ENCODE measurements at regions not wholly inside any gene's neighbourhood (a gene's known extent, or its start where the extent isn't known, plus 50 kb on each side); places are given as distances from the start of the nearest gene placed in this dataset.

- no peaks in the 10 kb centered on the region for H3K36me3 ChIP-seq
- no peak overlapping the region for H3K27ac ChIP-seq
- DNase-seq (no peak), ATAC-seq (no peak)
- H3K9me3 ChIP-seq = no peaks in the 10 kb centered on the region
- H3K4me1 ChIP-seq = no peaks in the 10 kb centered on the region
- no peaks in the 10 kb centered on the region for H3K27me3 ChIP-seq
- no peak for TF ChIP-seq CTCF (IDR thresholded peaks at IDR 0.05)
- intact Hi-C loops (cut with DNase I) = no loop called here
- no peak overlapping the region for H3K4me3 ChIP-seq
Observed at GRCh38 chr4:161182913-161183312, 980.9 kb downstream of the FSTL5 start.

DNA sequence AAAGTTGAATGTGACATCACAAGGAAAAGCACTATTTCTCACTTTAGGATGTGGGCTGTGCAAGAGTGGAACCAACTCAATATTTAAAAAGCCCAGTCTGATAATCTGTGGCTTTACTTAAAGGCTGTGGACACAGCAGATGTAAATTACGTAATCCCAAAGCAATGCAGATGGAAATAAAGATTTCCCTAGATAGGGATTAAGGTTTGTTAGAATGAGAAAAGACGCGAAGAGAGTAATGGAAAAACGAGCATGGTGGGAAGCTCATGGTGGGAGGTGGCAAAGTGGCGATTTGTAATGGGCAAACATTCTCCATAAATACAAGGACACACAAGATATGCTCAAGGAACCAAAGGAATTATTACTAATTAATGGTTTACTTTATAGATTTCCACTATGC lies 985.5 kb downstream of the FSTL5 start:
- no peaks in the 10 kb centered on the region for H3K4me1 ChIP-seq
- no peak overlapping the region for H3K4me3 ChIP-seq
- ATAC-seq (no peak), DNase-seq (no peak)
- no peaks in the 10 kb centered on the region for H3K36me3 ChIP-seq
- no peaks in the 10 kb centered on the region for H3K27me3 ChIP-seq
- no peaks in the 10 kb centered on the region for H3K9me3 ChIP-seq
- no peak for TF ChIP-seq CTCF (IDR thresholded peaks at IDR 0.05)
- intact Hi-C loops (cut with DNase I) = no loop called here
- H3K27ac ChIP-seq = no peak overlapping the region

GRCh38 chr4:161172396-161173026 lies 991.3 kb downstream of the FSTL5 start:
- TF ChIP-seq CTCF (IDR thresholded peaks at IDR 0.05) = no peak
- DNase-seq (no peak), ATAC-seq (no peak)
- intact Hi-C loops (cut with DNase I) = no loop called here
- Histone ChIP-seq H3K36me3 (no peaks in the 10 kb centered on the region), H3K9me3 (no peaks in the 10 kb centered on the region), H3K27ac (no peak overlapping the region), H3K4me1 (no peaks in the 10 kb centered on the region), H3K4me3 (no peak overlapping the region), H3K27me3 (no peaks in the 10 kb centered on the region)

- Histone ChIP-seq H3K4me1 (no peaks in the 10 kb centered on the region), H3K9me3 (no peaks in the 10 kb centered on the region), H3K27me3 (no peaks in the 10 kb centered on the region), H3K36me3 (no peaks in the 10 kb centered on the region), H3K4me3 (no peak overlapping the region), H3K27ac (no peak overlapping the region)
- no peak for ATAC-seq
- intact Hi-C loops (cut with DNase I) = no loop called here
- TF ChIP-seq CTCF (IDR thresholded peaks at IDR 0.05) = no peak
- DNase-seq = no peak
Observed at GRCh38 chr4:161167539-161167938, 996.3 kb downstream of the FSTL5 start.

GRCh38 chr4:161160718-161161117 lies 1003.1 kb downstream of the FSTL5 start:
- Histone ChIP-seq H3K4me3 (no peak overlapping the region), H3K36me3 (no peaks in the 10 kb centered on the region), H3K27ac (no peak overlapping the region), H3K9me3 (no peaks in the 10 kb centered on the region), H3K4me1 (no peaks in the 10 kb centered on the region), H3K27me3 (no peaks in the 10 kb centered on the region)
- ATAC-seq (no peak), DNase-seq (no peak)
- TF ChIP-seq CTCF (IDR thresholded peaks at IDR 0.05) = no peak
- intact Hi-C loops (cut with DNase I) = no loop called here
